OCI-LY3 (cell line): ENCODE measurements at regions not wholly inside any gene's neighbourhood (a gene's known extent, or its start where the extent isn't known, plus 50 kb on each side); places are given as distances from the start of the nearest gene placed in this dataset.

Experiments used
- EZH2phosphoT487 ChIP-seq: fragments of 200-600 bp; shearing (Covaris generic); IDR thresholded peaks from 2 replicates; pipeline ENCODE4 v1.6.1; 2018; ENCODE audit warnings: antibody characterized with exemption, mixed run types, low read depth
- TF ChIP-seq, protein P1 (sequence below): fragments of 200-600, 300-600 bp; sonication (generic); IDR thresholded peaks from 2 replicates; pipeline ENCODE4 v1.5.1; 2014; ENCODE audit warnings: antibody characterized with exemption, low read length, low read depth

DNA sequence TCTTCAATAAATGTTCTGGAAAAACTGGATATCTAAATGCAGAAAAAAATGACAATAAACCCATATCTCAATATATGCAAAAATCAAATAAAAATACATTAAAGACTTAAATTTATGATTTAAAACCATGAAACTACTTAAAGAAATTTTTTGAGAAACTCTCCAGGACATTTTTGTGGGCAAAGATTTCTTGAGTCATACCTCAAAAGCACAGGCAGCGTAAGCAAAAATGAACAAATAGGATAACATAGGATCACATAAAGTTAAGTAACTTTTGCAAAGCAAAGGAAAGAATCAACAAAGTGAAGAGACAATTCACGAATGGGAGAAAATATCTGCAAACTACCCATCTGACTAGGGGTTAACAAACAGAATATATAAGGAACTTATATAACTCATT lies 1545.5 kb downstream of the SUCLG1 start:
- TF ChIP-seq, protein P1, sequence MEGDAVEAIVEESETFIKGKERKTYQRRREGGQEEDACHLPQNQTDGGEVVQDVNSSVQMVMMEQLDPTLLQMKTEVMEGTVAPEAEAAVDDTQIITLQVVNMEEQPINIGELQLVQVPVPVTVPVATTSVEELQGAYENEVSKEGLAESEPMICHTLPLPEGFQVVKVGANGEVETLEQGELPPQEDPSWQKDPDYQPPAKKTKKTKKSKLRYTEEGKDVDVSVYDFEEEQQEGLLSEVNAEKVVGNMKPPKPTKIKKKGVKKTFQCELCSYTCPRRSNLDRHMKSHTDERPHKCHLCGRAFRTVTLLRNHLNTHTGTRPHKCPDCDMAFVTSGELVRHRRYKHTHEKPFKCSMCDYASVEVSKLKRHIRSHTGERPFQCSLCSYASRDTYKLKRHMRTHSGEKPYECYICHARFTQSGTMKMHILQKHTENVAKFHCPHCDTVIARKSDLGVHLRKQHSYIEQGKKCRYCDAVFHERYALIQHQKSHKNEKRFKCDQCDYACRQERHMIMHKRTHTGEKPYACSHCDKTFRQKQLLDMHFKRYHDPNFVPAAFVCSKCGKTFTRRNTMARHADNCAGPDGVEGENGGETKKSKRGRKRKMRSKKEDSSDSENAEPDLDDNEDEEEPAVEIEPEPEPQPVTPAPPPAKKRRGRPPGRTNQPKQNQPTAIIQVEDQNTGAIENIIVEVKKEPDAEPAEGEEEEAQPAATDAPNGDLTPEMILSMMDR: no peak
- no peak for TF ChIP-seq EZH2phosphoT487
